IgD-negative memory B cell (primary cell): ENCODE measurements at regions not wholly inside any gene's neighbourhood (a gene's known extent, or its start where the extent isn't known, plus 50 kb on each side); places are given as distances from the start of the nearest gene placed in this dataset.
"Not testable (repeated sequence)": the region's sequence is repeated elsewhere in the genome, so short reads cannot be mapped to it uniquely, and the experiment has no call there.

Source experiments
- H3K27ac Mint-ChIP-seq, 3 donors: one replicate each; pipeline ENCODE4 v1.8.0; 2020 to 2022; ENCODE audit warnings: mild to moderate bottlenecking in 3 of 3, mixed read lengths in 3 of 3, moderate library complexity in 1 of 3
- H3K27me3 Mint-ChIP-seq: one replicate; pipeline ENCODE4 v1.8.0; 2021; ENCODE audit warnings: mixed read lengths
- H3K36me3 Mint-ChIP-seq: one replicate; pipeline ENCODE4 v1.8.0; 2020; ENCODE audit warnings: mild to moderate bottlenecking, mixed read lengths
- H3K4me1 Mint-ChIP-seq, 3 donors: one replicate each; pipeline ENCODE4 v1.8.0; 2020 to 2022; ENCODE audit warnings: mixed read lengths in 3 of 3, mild to moderate bottlenecking in 1 of 3
- H3K4me3 Mint-ChIP-seq, 4 donors: one replicate each; pipeline ENCODE4 v1.8.0; 2020 to 2022; ENCODE audit warnings: mild to moderate bottlenecking in 4 of 4, mixed read lengths in 4 of 4, moderate library complexity in 3 of 4
- H3K9me3 Mint-ChIP-seq, 3 donors: one replicate each; pipeline ENCODE4 v1.8.0; 2020 to 2021; ENCODE audit warnings: mixed read lengths in 3 of 3, mild to moderate bottlenecking in 1 of 3

GRCh38 chr3:115409596-115409995 is 213.7 kb upstream of the GAP43 start:
- no peaks in the 10 kb centered on the region for H3K9me3 Mint-ChIP-seq
- peaks cover 1% of the 10 kb centered on the region for H3K27me3 Mint-ChIP-seq
- H3K4me1 Mint-ChIP-seq: peaks cover 0 to 1% (median 0%) of the 10 kb centered on the region in 3 donors
- no peak overlapping the region for H3K4me3 Mint-ChIP-seq
- no peaks in the 10 kb centered on the region for H3K36me3 Mint-ChIP-seq
- no peak overlapping the region for H3K27ac Mint-ChIP-seq

GRCh38 chr3:115414610-115415009 is 208.7 kb upstream of the GAP43 start:
- H3K27ac Mint-ChIP-seq, H3K9me3 Mint-ChIP-seq, H3K27me3 Mint-ChIP-seq, H3K36me3 Mint-ChIP-seq, H3K4me3 Mint-ChIP-seq: not testable (repeated sequence)
- peaks cover 4 to 14% (median 10%) of the 10 kb centered on the region in 3 donors for H3K4me1 Mint-ChIP-seq

GRCh38 chr3:115415246-115415996 is 207.9 kb upstream of the GAP43 start:
- H3K36me3 Mint-ChIP-seq: peaks cover 2% of the 10 kb centered on the region
- H3K4me1 Mint-ChIP-seq: peaks cover 4 to 14% (median 10%) of the 10 kb centered on the region in 3 donors
- H3K27ac Mint-ChIP-seq: no peak overlapping the region
- no peaks in the 10 kb centered on the region for H3K27me3 Mint-ChIP-seq
- H3K9me3 Mint-ChIP-seq: no peaks in the 10 kb centered on the region
- H3K4me3 Mint-ChIP-seq: no peak overlapping the region

- no peak overlapping the region for H3K4me3 Mint-ChIP-seq
- no peaks in the 10 kb centered on the region for H3K27me3 Mint-ChIP-seq
- H3K36me3 Mint-ChIP-seq: peaks cover 2% of the 10 kb centered on the region
- H3K27ac Mint-ChIP-seq: no peak overlapping the region
- H3K4me1 Mint-ChIP-seq: peaks cover 4 to 14% (median 10%) of the 10 kb centered on the region in 3 donors
- no peaks in the 10 kb centered on the region for H3K9me3 Mint-ChIP-seq
These were observed 204.7 kb upstream of the GAP43 start for GRCh38 chr3:115418583-115418982.

GRCh38 chr3:115420086-115420485 is 203.2 kb upstream of the GAP43 start:
- Mint-ChIP-seq H3K4me3 (peak overlapping the region in 1 of 4 donors; percentile 43), H3K27me3 (no peaks in the 10 kb centered on the region), H3K9me3 (no peaks in the 10 kb centered on the region), H3K36me3 (peaks cover 2% of the 10 kb centered on the region), H3K4me1 (peaks cover 4 to 14% (median 10%) of the 10 kb centered on the region in 3 donors), H3K27ac (no peak overlapping the region)

GRCh38 chr3:115423170-115423569 is 200.1 kb upstream of the GAP43 start:
- H3K27me3 Mint-ChIP-seq: no peaks in the 10 kb centered on the region
- no peak overlapping the region for H3K27ac Mint-ChIP-seq
- H3K36me3 Mint-ChIP-seq: peaks cover 2% of the 10 kb centered on the region
- H3K4me1 Mint-ChIP-seq: peaks cover 4 to 11% (median 10%) of the 10 kb centered on the region in 3 donors
- H3K4me3 Mint-ChIP-seq: no peak overlapping the region
- peaks cover 0 to 2% (median 0%) of the 10 kb centered on the region in 3 donors for H3K9me3 Mint-ChIP-seq

- Mint-ChIP-seq H3K4me1 (no peaks in the 10 kb centered on the region), H3K9me3 (peaks cover 2 to 3% (median 3%) of the 10 kb centered on the region in 3 donors), H3K27ac (no peak overlapping the region), H3K4me3 (no peak overlapping the region), H3K27me3 (no peaks in the 10 kb centered on the region), H3K36me3 (no peaks in the 10 kb centered on the region)
These were observed 194.5 kb upstream of the GAP43 start for GRCh38 chr3:115428841-115429240.

- Mint-ChIP-seq H3K4me1 (no peaks in the 10 kb centered on the region), H3K36me3 (no peaks in the 10 kb centered on the region), H3K27ac (no peak overlapping the region), H3K27me3 (peaks cover 1% of the 10 kb centered on the region), H3K9me3 (no peaks in the 10 kb centered on the region), H3K4me3 (no peak overlapping the region)
These were observed 186.5 kb upstream of the GAP43 start for GRCh38 chr3:115436767-115437301.

- Mint-ChIP-seq H3K4me3 (no peak overlapping the region), H3K27ac (no peak overlapping the region), H3K4me1 (no peaks in the 10 kb centered on the region), H3K36me3 (no peaks in the 10 kb centered on the region), H3K9me3 (no peaks in the 10 kb centered on the region), H3K27me3 (peaks cover 1% of the 10 kb centered on the region)
These were observed 184.5 kb upstream of the GAP43 start for GRCh38 chr3:115438799-115439198.

GRCh38 chr3:115445559-115445958 is 177.8 kb upstream of the GAP43 start:
- H3K27ac Mint-ChIP-seq: no peak overlapping the region
- no peaks in the 10 kb centered on the region for H3K27me3 Mint-ChIP-seq
- H3K9me3 Mint-ChIP-seq: peaks cover 0 to 8% (median 2%) of the 10 kb centered on the region in 3 donors
- peaks cover 0 to 2% (median under 1%) of the 10 kb centered on the region in 3 donors for H3K4me1 Mint-ChIP-seq
- H3K36me3 Mint-ChIP-seq: no peaks in the 10 kb centered on the region
- H3K4me3 Mint-ChIP-seq: no peak overlapping the region

- peaks cover 0 to 3% (median 2%) of the 10 kb centered on the region in 3 donors for H3K4me1 Mint-ChIP-seq
- H3K27ac Mint-ChIP-seq: no peak overlapping the region
- no peak overlapping the region for H3K4me3 Mint-ChIP-seq
- no peaks in the 10 kb centered on the region for H3K36me3 Mint-ChIP-seq
- peaks cover 0 to 8% (median 2%) of the 10 kb centered on the region in 3 donors for H3K9me3 Mint-ChIP-seq
- no peaks in the 10 kb centered on the region for H3K27me3 Mint-ChIP-seq
These were observed 174.5 kb upstream of the GAP43 start for GRCh38 chr3:115448851-115449250.

GRCh38 chr3:115450036-115450435 is 173.3 kb upstream of the GAP43 start:
- Mint-ChIP-seq H3K27me3 (no peaks in the 10 kb centered on the region), H3K4me1 (peaks cover 0 to 3% (median 0%) of the 10 kb centered on the region in 3 donors)

GRCh38 chr3:115464036-115464435 is 159.3 kb upstream of the GAP43 start:
- H3K4me3 Mint-ChIP-seq: no peak overlapping the region
- no peak overlapping the region for H3K27ac Mint-ChIP-seq
- peaks cover 0 to 12% (median 4%) of the 10 kb centered on the region in 3 donors for H3K9me3 Mint-ChIP-seq
- H3K36me3 Mint-ChIP-seq: no peaks in the 10 kb centered on the region
- H3K4me1 Mint-ChIP-seq: no peaks in the 10 kb centered on the region
- peaks cover 3% of the 10 kb centered on the region for H3K27me3 Mint-ChIP-seq

More at GRCh38 chr3:115450036-115450435, 173.3 kb upstream of the GAP43 start:
- no peaks in the 10 kb centered on the region for H3K36me3 Mint-ChIP-seq
- H3K9me3 Mint-ChIP-seq: peaks cover 0 to 5% (median 1%) of the 10 kb centered on the region in 3 donors
- no peak overlapping the region for H3K27ac Mint-ChIP-seq
- no peak overlapping the region for H3K4me3 Mint-ChIP-seq

- Mint-ChIP-seq H3K4me1 (no peaks in the 10 kb centered on the region), H3K36me3 (no peaks in the 10 kb centered on the region)
These were observed 153.7 kb upstream of the GAP43 start for GRCh38 chr3:115469649-115470048.

GRCh38 chr3:115470254-115470653 is 153.1 kb upstream of the GAP43 start:
- Mint-ChIP-seq H3K27ac (no peak overlapping the region), H3K9me3 (peaks cover 0 to 4% (median 3%) of the 10 kb centered on the region in 3 donors), H3K27me3 (peaks cover 12% of the 10 kb centered on the region), H3K36me3 (no peaks in the 10 kb centered on the region), H3K4me1 (no peaks in the 10 kb centered on the region), H3K4me3 (no peak overlapping the region)

More at GRCh38 chr3:115469649-115470048, 153.7 kb upstream of the GAP43 start:
- Mint-ChIP-seq H3K27me3 (peaks cover 12% of the 10 kb centered on the region), H3K27ac (no peak overlapping the region), H3K9me3 (peaks cover 0 to 6% (median 4%) of the 10 kb centered on the region in 3 donors), H3K4me3 (no peak overlapping the region)
